HG02588 (cell line): ENCODE measurements at regions not wholly inside any gene's neighbourhood (a gene's known extent, or its start where the extent isn't known, plus 50 kb on each side); places are given as distances from the start of the nearest gene placed in this dataset.

ENCODE experiments used
- ATAC-seq: cut with Tn5 transposase; IDR thresholded peaks from one replicate; pipeline ENCODE4 v1.9.1; 2021; ENCODE audit warnings: mild to moderate bottlenecking, moderate library complexity; ENCODE audit not compliant: unreplicated experiment

DNA sequence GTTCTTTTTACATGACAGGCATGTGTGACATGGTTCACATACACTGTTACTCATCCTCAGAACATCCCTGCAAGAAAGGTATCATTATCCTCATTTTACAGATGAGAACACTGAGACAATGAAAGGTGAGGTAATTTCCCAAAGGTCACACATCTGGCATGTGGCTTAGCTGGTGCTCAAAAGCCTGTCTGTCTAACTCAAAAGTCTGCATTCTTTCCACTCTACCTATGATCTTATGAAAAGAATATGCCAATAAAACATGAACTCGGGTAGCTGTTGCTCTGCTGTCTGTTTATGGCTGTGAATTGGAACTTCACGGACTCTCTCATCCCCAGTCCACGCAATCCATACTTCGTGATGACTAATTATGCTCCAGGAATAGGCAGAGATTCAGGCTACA, 79.0 kb upstream of the ODAD2 start:
- ATAC-seq: no peak

DNA sequence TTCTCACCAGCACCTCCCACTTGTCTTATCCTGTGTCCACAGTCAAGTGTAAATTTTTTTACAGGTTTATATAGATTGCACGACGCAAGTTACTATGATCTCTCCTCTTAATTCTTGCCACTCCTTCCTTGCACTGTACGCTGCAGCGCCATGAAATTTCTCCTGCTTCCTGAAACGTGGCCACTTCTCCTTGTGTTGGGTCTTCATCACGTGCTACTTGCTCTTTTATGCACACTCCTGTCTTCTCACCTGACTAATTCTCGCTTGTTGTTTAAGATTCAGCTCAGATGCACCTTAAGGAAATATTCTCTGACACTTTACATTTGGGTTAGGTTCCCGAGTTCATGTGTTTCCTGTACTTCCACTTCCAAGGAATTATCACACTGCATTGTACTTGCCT, 76.5 kb upstream of the ODAD2 start:
- ATAC-seq: no peak

DNA sequence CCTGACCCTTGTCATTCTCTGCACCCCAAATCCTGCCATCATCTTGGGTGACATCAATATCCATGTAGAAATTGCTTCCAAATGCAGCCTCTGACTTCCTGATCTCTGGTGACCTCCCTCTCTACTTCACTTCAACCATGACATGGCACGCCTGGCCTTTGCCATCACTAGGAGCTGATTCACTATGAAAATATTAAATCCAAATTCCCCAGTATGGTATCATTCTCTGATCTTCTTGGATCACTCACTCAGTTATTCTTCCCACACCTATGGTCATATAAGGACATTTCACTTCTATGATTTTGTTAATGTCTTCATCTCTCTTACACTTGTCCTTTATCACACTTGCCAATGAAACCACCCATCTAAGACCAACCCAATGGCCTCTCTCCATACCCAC, 73.7 kb upstream of the ODAD2 start:
- no peak for ATAC-seq

DNA sequence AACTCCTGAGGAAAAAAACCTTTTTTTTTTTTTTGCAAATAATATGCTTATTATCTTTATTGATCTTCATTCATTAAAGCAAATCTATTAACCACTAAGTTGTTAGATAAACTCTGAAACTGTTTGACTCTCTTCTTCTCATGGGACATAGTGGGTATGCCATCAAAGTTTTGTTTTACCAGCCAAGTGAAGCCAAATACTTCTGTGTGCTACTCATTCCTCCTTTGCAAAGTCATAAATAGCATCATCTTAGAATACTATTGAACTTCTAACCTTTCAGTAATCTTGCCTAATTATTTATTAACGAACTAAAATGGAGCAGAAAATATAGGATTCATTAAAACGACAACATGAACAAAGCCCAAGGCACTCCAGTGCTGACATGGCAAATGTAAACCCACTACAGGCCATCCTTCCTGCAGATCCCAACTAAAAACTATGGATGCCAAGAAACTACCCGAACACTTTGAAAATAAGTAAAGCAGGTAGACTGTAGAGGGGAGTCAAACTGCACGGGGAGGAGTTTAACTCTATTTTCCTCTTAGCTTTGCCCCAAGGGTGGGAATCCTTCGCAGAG, 61.2 kb upstream of the ODAD2 start:
- no peak for ATAC-seq

DNA sequence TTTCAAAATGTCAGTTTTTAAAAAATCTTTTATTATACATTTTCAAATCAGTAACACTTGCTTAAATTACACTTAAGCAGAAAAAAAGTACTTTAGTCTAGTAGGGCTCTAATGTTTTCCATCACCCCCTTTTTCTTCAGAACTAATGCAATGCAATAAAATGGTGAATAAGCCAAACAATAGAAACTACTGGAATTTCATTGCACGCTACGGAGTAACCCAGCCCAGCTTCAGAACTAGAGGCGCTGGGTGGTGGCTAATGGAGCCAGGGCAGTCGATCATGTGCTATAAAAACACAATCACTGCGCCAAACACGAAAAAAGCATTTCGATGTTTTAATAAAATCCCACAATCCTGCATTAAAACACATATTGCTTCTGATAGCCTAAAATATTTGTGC, 59.9 kb upstream of the ODAD2 start:
- no peak for ATAC-seq

DNA sequence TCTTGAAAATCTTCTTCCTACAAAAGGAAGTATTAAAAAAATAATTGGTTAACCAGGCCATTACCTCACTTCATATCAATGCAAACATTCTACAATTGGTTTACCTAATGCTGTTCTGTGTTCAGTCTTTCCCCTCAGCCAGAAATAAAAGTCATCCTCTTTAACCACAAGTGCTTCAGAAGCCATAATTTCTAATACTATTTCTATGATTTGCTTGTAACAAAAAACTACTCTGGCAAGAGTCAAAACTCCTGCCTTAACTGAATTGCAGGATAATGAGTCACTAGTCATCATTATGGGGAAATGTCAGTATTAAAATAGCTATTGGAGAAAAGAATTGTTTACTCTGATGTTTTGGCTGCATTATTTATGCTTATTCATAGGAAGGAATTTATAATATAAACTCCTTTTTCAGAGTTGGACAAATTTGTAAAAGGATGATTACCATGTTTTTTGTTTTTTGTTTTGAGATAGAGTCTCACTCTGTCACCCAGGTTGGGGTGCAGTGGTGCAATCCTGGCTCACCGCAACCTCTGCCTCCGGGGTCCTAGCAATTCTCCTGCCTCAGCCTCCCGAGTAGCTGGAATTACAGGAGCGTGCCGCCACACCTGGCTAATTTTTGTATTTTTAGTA, 55.5 kb upstream of the ODAD2 start:
- ATAC-seq: no peak

DNA sequence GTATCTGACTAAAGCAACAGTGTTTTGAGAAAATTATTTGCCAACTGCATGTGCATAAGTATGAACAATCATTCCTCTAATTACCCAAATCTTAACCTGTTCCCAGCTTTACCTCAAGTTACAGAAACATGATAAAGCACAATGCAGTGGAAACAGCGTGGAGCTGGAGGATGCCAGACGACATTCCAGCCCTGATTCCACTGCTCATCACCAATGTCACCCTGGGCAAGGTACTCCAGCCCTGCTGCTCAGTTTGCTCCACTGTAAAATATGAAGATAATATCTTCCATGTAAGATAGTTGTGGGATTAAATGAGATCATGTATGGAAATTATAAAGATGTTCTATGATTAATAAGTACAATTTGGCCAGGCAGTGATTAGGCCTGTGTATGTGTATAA, 50.4 kb upstream of the ODAD2 start:
- no peak for ATAC-seq
